ENCODE measurements at regions not wholly inside any gene's neighbourhood (a gene's known extent, or its start where the extent isn't known, plus 50 kb on each side); places are given as distances from the start of the nearest gene placed in this dataset.

- no peaks in the 10 kb centered on the region for H3K36me3 Mint-ChIP-seq (ENCODE audit: insufficient read depth)
- no peak for DNase-seq (ENCODE audit: low spot score in 2 of 2)
- H3K27ac Mint-ChIP-seq (ENCODE audit: low read depth), result no peak overlapping the region
- H3K4me1 Mint-ChIP-seq, result no peaks in the 10 kb centered on the region
- H3K4me3 Mint-ChIP-seq, result no peak overlapping the region
- H3K27me3 Mint-ChIP-seq, result peaks cover 30% of the 10 kb centered on the region
- no peaks in the 10 kb centered on the region for H3K9me3 Mint-ChIP-seq
- ATAC-seq (replicated peaks; ENCODE audit: extremely low read depth, poor library complexity, severe bottlenecking), result no peak
Observed at GRCh38 chr2:207316906-207317305, 151.2 kb upstream of the KLF7 start.

- ATAC-seq (replicated peaks; ENCODE audit: extremely low read depth, poor library complexity, severe bottlenecking) (no peak), DNase-seq (ENCODE audit: low spot score in 2 of 2) (no peak)
- H3K27me3 Mint-ChIP-seq, result peaks cover 30% of the 10 kb centered on the region
- H3K4me3 Mint-ChIP-seq, result no peak overlapping the region
- no peaks in the 10 kb centered on the region for H3K9me3 Mint-ChIP-seq
- H3K4me1 Mint-ChIP-seq, result no peaks in the 10 kb centered on the region
- no peaks in the 10 kb centered on the region for H3K36me3 Mint-ChIP-seq (ENCODE audit: insufficient read depth)
- H3K27ac Mint-ChIP-seq (ENCODE audit: low read depth), result no peak overlapping the region
Observed at GRCh38 chr2:207317378-207317984, 151.7 kb upstream of the KLF7 start.

- Mint-ChIP-seq H3K9me3 (no peaks in the 10 kb centered on the region), H3K4me1 (no peaks in the 10 kb centered on the region), H3K36me3 (ENCODE audit: insufficient read depth) (no peaks in the 10 kb centered on the region), H3K4me3 (no peak overlapping the region), H3K27me3 (peaks cover 30% of the 10 kb centered on the region), H3K27ac (ENCODE audit: low read depth) (no peak overlapping the region)
- DNase-seq (ENCODE audit: low spot score in 2 of 2), result no peak
- ATAC-seq (replicated peaks; ENCODE audit: extremely low read depth, poor library complexity, severe bottlenecking), result no peak
Observed at GRCh38 chr2:207318181-207318628, 152.5 kb upstream of the KLF7 start.

- Mint-ChIP-seq H3K36me3 (ENCODE audit: insufficient read depth) (no peaks in the 10 kb centered on the region), H3K4me1 (no peaks in the 10 kb centered on the region), H3K27me3 (peaks cover 30% of the 10 kb centered on the region), H3K9me3 (no peaks in the 10 kb centered on the region), H3K4me3 (no peak overlapping the region), H3K27ac (ENCODE audit: low read depth) (no peak overlapping the region)
- no peak for DNase-seq (ENCODE audit: low spot score in 2 of 2)
- ATAC-seq (replicated peaks; ENCODE audit: extremely low read depth, poor library complexity, severe bottlenecking), result no peak
Observed at GRCh38 chr2:207319316-207319715, 153.6 kb upstream of the KLF7 start.

- H3K27me3 Mint-ChIP-seq, result peaks cover 30% of the 10 kb centered on the region
Observed at GRCh38 chr2:207320381-207321159, 154.8 kb upstream of the KLF7 start.

GRCh38 chr2:207321514-207321913 lies 155.8 kb upstream of the KLF7 start:
- H3K9me3 Mint-ChIP-seq, result no peaks in the 10 kb centered on the region
- no peak for ATAC-seq (replicated peaks; ENCODE audit: extremely low read depth, poor library complexity, severe bottlenecking)
- peaks cover 30% of the 10 kb centered on the region for H3K27me3 Mint-ChIP-seq

More at GRCh38 chr2:207320381-207321159, 154.8 kb upstream of the KLF7 start:
- no peaks in the 10 kb centered on the region for H3K9me3 Mint-ChIP-seq
- no peaks in the 10 kb centered on the region for H3K4me1 Mint-ChIP-seq
- no peaks in the 10 kb centered on the region for H3K36me3 Mint-ChIP-seq (ENCODE audit: insufficient read depth)
- no peak overlapping the region for H3K27ac Mint-ChIP-seq (ENCODE audit: low read depth)
- DNase-seq (ENCODE audit: low spot score in 2 of 2) (no peak), ATAC-seq (replicated peaks; ENCODE audit: extremely low read depth, poor library complexity, severe bottlenecking) (no peak)
- no peak overlapping the region for H3K4me3 Mint-ChIP-seq

GRCh38 chr2:207324001-207324400 lies 158.3 kb upstream of the KLF7 start:
- H3K9me3 Mint-ChIP-seq, result no peaks in the 10 kb centered on the region

More at GRCh38 chr2:207321514-207321913, 155.8 kb upstream of the KLF7 start:
- no peak for DNase-seq (ENCODE audit: low spot score in 2 of 2)
- no peak overlapping the region for H3K4me3 Mint-ChIP-seq
- H3K4me1 Mint-ChIP-seq, result no peaks in the 10 kb centered on the region
- no peaks in the 10 kb centered on the region for H3K36me3 Mint-ChIP-seq (ENCODE audit: insufficient read depth)
- H3K27ac Mint-ChIP-seq (ENCODE audit: low read depth), result no peak overlapping the region

GRCh38 chr2:207327513-207327912 lies 161.8 kb upstream of the KLF7 start:
- Mint-ChIP-seq H3K36me3 (ENCODE audit: insufficient read depth) (no peaks in the 10 kb centered on the region), H3K27me3 (no peaks in the 10 kb centered on the region), H3K4me3 (no peak overlapping the region), H3K27ac (ENCODE audit: low read depth) (no peak overlapping the region), H3K4me1 (peaks cover 13% of the 10 kb centered on the region), H3K9me3 (no peaks in the 10 kb centered on the region)
- no peak for DNase-seq (ENCODE audit: low spot score in 2 of 2)
- no peak for ATAC-seq (replicated peaks; ENCODE audit: extremely low read depth, poor library complexity, severe bottlenecking)

More at GRCh38 chr2:207324001-207324400, 158.3 kb upstream of the KLF7 start:
- H3K4me3 Mint-ChIP-seq, result no peak overlapping the region
- peaks cover 14% of the 10 kb centered on the region for H3K27me3 Mint-ChIP-seq
- ATAC-seq (replicated peaks; ENCODE audit: extremely low read depth, poor library complexity, severe bottlenecking) (no peak), DNase-seq (ENCODE audit: low spot score in 2 of 2) (no peak)
- no peak overlapping the region for H3K27ac Mint-ChIP-seq (ENCODE audit: low read depth)
- H3K4me1 Mint-ChIP-seq, result peaks cover 6% of the 10 kb centered on the region
- no peaks in the 10 kb centered on the region for H3K36me3 Mint-ChIP-seq (ENCODE audit: insufficient read depth)

GRCh38 chr2:207328944-207329386 lies 163.2 kb upstream of the KLF7 start:
- no peaks in the 10 kb centered on the region for H3K36me3 Mint-ChIP-seq (ENCODE audit: insufficient read depth)
- no peaks in the 10 kb centered on the region for H3K9me3 Mint-ChIP-seq
- ATAC-seq (replicated peaks; ENCODE audit: extremely low read depth, poor library complexity, severe bottlenecking) (no peak), DNase-seq (ENCODE audit: low spot score in 2 of 2) (no peak)
- peaks cover 4% of the 10 kb centered on the region for H3K27me3 Mint-ChIP-seq
- H3K4me1 Mint-ChIP-seq, result peaks cover 14% of the 10 kb centered on the region
- H3K27ac Mint-ChIP-seq (ENCODE audit: low read depth), result no peak overlapping the region
- no peak overlapping the region for H3K4me3 Mint-ChIP-seq

GRCh38 chr2:207330912-207331311 lies 165.2 kb upstream of the KLF7 start:
- H3K4me3 Mint-ChIP-seq, result no peak overlapping the region
- no peak overlapping the region for H3K27ac Mint-ChIP-seq (ENCODE audit: low read depth)
- no peak for DNase-seq (ENCODE audit: low spot score in 2 of 2)
- no peaks in the 10 kb centered on the region for H3K9me3 Mint-ChIP-seq
- peaks cover 28% of the 10 kb centered on the region for H3K4me1 Mint-ChIP-seq
- peaks cover 18% of the 10 kb centered on the region for H3K27me3 Mint-ChIP-seq
- H3K36me3 Mint-ChIP-seq (ENCODE audit: insufficient read depth), result no peaks in the 10 kb centered on the region
- no peak for ATAC-seq (replicated peaks; ENCODE audit: extremely low read depth, poor library complexity, severe bottlenecking)

- DNase-seq (ENCODE audit: low spot score in 2 of 2) (no peak), ATAC-seq (replicated peaks; ENCODE audit: extremely low read depth, poor library complexity, severe bottlenecking) (no peak)
- H3K27me3 Mint-ChIP-seq, result peaks cover 18% of the 10 kb centered on the region
- H3K9me3 Mint-ChIP-seq, result no peaks in the 10 kb centered on the region
- no peaks in the 10 kb centered on the region for H3K36me3 Mint-ChIP-seq (ENCODE audit: insufficient read depth)
- peaks cover 29% of the 10 kb centered on the region for H3K4me1 Mint-ChIP-seq
- H3K27ac Mint-ChIP-seq (ENCODE audit: low read depth), result no peak overlapping the region
- no peak overlapping the region for H3K4me3 Mint-ChIP-seq
Observed at GRCh38 chr2:207331674-207332073, 165.9 kb upstream of the KLF7 start.

- H3K9me3 Mint-ChIP-seq, result no peaks in the 10 kb centered on the region
- H3K4me1 Mint-ChIP-seq, result peaks cover 38% of the 10 kb centered on the region
- H3K27me3 Mint-ChIP-seq, result peaks cover 18% of the 10 kb centered on the region
- H3K4me3 Mint-ChIP-seq, result no peak overlapping the region
- no peaks in the 10 kb centered on the region for H3K36me3 Mint-ChIP-seq (ENCODE audit: insufficient read depth)
- ATAC-seq (replicated peaks; ENCODE audit: extremely low read depth, poor library complexity, severe bottlenecking), result no peak
- no peak overlapping the region for H3K27ac Mint-ChIP-seq (ENCODE audit: low read depth)
- no peak for DNase-seq (ENCODE audit: low spot score in 2 of 2)
Observed at GRCh38 chr2:207332480-207333212, 166.9 kb upstream of the KLF7 start.

Measured in central memory CD8-positive, alpha-beta T cell (primary cell).